ENCODE measurements at regions not wholly inside any gene's neighbourhood (a gene's known extent, or its start where the extent isn't known, plus 50 kb on each side); places are given as distances from the start of the nearest gene placed in this dataset.

DNA sequence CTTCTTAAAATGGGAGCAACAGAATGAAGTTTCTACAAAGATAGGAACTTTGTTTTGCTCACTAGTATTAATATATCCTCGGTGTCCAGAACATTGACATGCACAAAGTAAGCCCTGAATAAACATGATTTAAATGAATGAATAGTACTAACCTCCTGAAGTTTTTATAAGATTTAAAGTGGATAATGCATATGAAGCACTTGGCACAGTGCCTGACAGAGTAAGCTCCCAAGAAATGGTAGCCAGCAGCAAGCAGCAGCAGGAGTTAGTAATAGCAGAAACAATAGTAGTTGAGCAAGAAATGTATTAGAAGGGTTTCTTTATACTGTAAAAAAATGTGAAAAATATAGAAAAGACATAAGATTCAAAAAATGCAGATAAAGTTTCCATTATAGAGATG is 258.1 kb upstream of the C1orf87 start:
- Mint-ChIP-seq H3K27ac (no peak overlapping the region), H3K9me3 (peaks cover 8 to 11% of the 10 kb centered on the region in 2 experiments; a peak in 4 of 5 replicates), H3K4me1 (no peaks in the 10 kb centered on the region), H3K27me3 (ENCODE audit: low read depth) (peaks cover 2% of the 10 kb centered on the region; the same call in 1 of the 2 replicates), H3K36me3 (ENCODE audit: insufficient read depth in 1 of 3, low read depth in 3 of 3) (peaks cover 0 to under 1% (median 0%) of the 10 kb centered on the region in 3 experiments; a peak in 1 of 7 replicates), H3K4me3 (no peak overlapping the region)
- H3K79me2 ChIP-seq (ENCODE audit: insufficient read depth, low read length): no peaks in the 10 kb centered on the region
- H3K18ac ChIP-seq (ENCODE audit: insufficient read length, low read depth, low read length): no peak overlapping the region
- no peak for DNase-seq
- no peak overlapping the region for H3K14ac ChIP-seq (ENCODE audit: insufficient read depth, low read length)
- H3K9ac ChIP-seq (ENCODE audit: extremely low read depth, insufficient read length, low read length): no peak overlapping the region
- H3K79me1 ChIP-seq (ENCODE audit: insufficient read depth, low read depth, low read length, poor library complexity, severe bottlenecking): no peaks in the 10 kb centered on the region
- no peak overlapping the region for H2AFZ ChIP-seq (ENCODE audit: low read length)
- H4K8ac ChIP-seq (replicated peaks; ENCODE audit: insufficient read length, low read depth, low read length): no peak overlapping the region
- no peak overlapping the region for H2BK15ac ChIP-seq (ENCODE audit: low read depth, low read length)
- WGBS (ENCODE audit: extremely low coverage, insufficient read length, low lambda C conversion rate): no CpG with 5 or more reads among the region's 1 CpG
- TF ChIP-seq, protein P1, sequence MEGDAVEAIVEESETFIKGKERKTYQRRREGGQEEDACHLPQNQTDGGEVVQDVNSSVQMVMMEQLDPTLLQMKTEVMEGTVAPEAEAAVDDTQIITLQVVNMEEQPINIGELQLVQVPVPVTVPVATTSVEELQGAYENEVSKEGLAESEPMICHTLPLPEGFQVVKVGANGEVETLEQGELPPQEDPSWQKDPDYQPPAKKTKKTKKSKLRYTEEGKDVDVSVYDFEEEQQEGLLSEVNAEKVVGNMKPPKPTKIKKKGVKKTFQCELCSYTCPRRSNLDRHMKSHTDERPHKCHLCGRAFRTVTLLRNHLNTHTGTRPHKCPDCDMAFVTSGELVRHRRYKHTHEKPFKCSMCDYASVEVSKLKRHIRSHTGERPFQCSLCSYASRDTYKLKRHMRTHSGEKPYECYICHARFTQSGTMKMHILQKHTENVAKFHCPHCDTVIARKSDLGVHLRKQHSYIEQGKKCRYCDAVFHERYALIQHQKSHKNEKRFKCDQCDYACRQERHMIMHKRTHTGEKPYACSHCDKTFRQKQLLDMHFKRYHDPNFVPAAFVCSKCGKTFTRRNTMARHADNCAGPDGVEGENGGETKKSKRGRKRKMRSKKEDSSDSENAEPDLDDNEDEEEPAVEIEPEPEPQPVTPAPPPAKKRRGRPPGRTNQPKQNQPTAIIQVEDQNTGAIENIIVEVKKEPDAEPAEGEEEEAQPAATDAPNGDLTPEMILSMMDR (conservative IDR thresholded peaks at IDR 0.05): no peak
- no peak overlapping the region for H2BK120ac ChIP-seq (ENCODE audit: low read depth, low read length, poor library complexity, severe bottlenecking)
- H3K56ac ChIP-seq (ENCODE audit: insufficient read length, low read depth, low read length): no peak overlapping the region
- no peaks in the 10 kb centered on the region for H3K23me2 ChIP-seq (ENCODE audit: insufficient read length, low read depth, low read length, poor library complexity, severe bottlenecking)
- H3K27ac ChIP-seq (ENCODE audit: insufficient read length, low read depth, low read length): no peak overlapping the region
- H4K5ac ChIP-seq (ENCODE audit: insufficient read length, low read depth, low read length): no peak overlapping the region
- no peak overlapping the region for H3T11ph ChIP-seq (ENCODE audit: low read length)
- H4K20me1 ChIP-seq (ENCODE audit: control insufficient read depth, insufficient read depth, insufficient read length): no peaks in the 10 kb centered on the region
- no peaks in the 10 kb centered on the region for H3K9me3 ChIP-seq (ENCODE audit: control insufficient read depth, low read depth, low read length)
- no peaks in the 10 kb centered on the region for H3K4me1 ChIP-seq (ENCODE audit: insufficient read depth, low read length)
- H2BK5ac ChIP-seq (ENCODE audit: insufficient read length, low read length): no peak overlapping the region
- no peak overlapping the region for H2AK5ac ChIP-seq (ENCODE audit: insufficient read length, low read length)
- H2BK12ac ChIP-seq (ENCODE audit: insufficient read length, low read depth, low read length): no peak overlapping the region
- H3K4ac ChIP-seq (ENCODE audit: low read depth, low read length): no peak overlapping the region
- no peak overlapping the region for H2BK20ac ChIP-seq (ENCODE audit: low read depth, low read length, poor library complexity, severe bottlenecking)
- no peak overlapping the region for H3K23ac ChIP-seq (ENCODE audit: insufficient read length, low read depth, low read length)
- H3K4me2 ChIP-seq (ENCODE audit: insufficient read depth, insufficient read length, low read length): no peak overlapping the region
- no peak overlapping the region for H4K91ac ChIP-seq (ENCODE audit: insufficient read length, low read depth, low read length)
- H3K27me3 ChIP-seq (ENCODE audit: insufficient read depth, low read length): no peaks in the 10 kb centered on the region
